ENCODE measurements at regions not wholly inside any gene's neighbourhood (a gene's known extent, or its start where the extent isn't known, plus 50 kb on each side); places are given as distances from the start of the nearest gene placed in this dataset.
"Not testable (repeated sequence)": the region's sequence is repeated elsewhere in the genome, so short reads cannot be mapped to it uniquely, and the experiment has no call there.

DNA sequence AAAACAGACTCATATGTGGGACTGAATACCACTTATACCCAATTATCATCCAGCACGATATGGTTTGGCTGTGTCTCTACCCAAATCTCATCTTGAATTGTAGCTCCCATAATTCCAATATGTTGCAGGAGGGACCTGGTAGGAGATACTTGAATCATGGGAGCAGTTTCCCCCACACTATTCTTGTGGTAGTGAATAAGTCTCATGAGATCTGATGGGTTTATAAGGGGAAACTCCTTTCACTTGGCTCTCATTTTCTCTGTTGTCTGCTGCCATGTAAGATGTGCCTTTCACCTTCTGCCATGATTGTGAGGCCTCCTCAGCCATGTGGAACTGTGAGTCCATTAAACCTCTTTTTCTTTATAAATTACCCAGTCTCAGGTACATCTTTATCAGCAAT, 91.9 kb upstream of the FNDC3A start:
- TF ChIP-seq, protein P1, sequence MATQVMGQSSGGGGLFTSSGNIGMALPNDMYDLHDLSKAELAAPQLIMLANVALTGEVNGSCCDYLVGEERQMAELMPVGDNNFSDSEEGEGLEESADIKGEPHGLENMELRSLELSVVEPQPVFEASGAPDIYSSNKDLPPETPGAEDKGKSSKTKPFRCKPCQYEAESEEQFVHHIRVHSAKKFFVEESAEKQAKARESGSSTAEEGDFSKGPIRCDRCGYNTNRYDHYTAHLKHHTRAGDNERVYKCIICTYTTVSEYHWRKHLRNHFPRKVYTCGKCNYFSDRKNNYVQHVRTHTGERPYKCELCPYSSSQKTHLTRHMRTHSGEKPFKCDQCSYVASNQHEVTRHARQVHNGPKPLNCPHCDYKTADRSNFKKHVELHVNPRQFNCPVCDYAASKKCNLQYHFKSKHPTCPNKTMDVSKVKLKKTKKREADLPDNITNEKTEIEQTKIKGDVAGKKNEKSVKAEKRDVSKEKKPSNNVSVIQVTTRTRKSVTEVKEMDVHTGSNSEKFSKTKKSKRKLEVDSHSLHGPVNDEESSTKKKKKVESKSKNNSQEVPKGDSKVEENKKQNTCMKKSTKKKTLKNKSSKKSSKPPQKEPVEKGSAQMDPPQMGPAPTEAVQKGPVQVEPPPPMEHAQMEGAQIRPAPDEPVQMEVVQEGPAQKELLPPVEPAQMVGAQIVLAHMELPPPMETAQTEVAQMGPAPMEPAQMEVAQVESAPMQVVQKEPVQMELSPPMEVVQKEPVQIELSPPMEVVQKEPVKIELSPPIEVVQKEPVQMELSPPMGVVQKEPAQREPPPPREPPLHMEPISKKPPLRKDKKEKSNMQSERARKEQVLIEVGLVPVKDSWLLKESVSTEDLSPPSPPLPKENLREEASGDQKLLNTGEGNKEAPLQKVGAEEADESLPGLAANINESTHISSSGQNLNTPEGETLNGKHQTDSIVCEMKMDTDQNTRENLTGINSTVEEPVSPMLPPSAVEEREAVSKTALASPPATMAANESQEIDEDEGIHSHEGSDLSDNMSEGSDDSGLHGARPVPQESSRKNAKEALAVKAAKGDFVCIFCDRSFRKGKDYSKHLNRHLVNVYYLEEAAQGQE (IDR thresholded peaks at IDR 0.05) = not testable (repeated sequence)
- TF ChIP-seq, protein P2, sequence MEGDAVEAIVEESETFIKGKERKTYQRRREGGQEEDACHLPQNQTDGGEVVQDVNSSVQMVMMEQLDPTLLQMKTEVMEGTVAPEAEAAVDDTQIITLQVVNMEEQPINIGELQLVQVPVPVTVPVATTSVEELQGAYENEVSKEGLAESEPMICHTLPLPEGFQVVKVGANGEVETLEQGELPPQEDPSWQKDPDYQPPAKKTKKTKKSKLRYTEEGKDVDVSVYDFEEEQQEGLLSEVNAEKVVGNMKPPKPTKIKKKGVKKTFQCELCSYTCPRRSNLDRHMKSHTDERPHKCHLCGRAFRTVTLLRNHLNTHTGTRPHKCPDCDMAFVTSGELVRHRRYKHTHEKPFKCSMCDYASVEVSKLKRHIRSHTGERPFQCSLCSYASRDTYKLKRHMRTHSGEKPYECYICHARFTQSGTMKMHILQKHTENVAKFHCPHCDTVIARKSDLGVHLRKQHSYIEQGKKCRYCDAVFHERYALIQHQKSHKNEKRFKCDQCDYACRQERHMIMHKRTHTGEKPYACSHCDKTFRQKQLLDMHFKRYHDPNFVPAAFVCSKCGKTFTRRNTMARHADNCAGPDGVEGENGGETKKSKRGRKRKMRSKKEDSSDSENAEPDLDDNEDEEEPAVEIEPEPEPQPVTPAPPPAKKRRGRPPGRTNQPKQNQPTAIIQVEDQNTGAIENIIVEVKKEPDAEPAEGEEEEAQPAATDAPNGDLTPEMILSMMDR (IDR thresholded peaks at IDR 0.05; ENCODE audit: low read depth, low read length, missing input control) = not testable (repeated sequence)
- not testable (repeated sequence) for TF ChIP-seq TAF1 (conservative IDR thresholded peaks at IDR 0.05); EGR1 (IDR thresholded peaks at IDR 0.05; ENCODE audit: low read depth in 2 of 2); YY1 (IDR thresholded peaks at IDR 0.05); RAD21 (IDR thresholded peaks at IDR 0.05); RXRA (IDR thresholded peaks at IDR 0.05); SP1 (IDR thresholded peaks at IDR 0.05); HNF4G (IDR thresholded peaks at IDR 0.05); FOXA1 (IDR thresholded peaks at IDR 0.05)
- TF ChIP-seq, protein P3, sequence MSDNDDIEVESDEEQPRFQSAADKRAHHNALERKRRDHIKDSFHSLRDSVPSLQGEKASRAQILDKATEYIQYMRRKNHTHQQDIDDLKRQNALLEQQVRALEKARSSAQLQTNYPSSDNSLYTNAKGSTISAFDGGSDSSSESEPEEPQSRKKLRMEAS (IDR thresholded peaks at IDR 0.05) = not testable (repeated sequence)
- TF ChIP-seq, protein P4, sequence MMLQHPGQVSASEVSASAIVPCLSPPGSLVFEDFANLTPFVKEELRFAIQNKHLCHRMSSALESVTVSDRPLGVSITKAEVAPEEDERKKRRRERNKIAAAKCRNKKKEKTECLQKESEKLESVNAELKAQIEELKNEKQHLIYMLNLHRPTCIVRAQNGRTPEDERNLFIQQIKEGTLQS (IDR thresholded peaks at IDR 0.05) = not testable (repeated sequence)

All from liver (tissue), 3 donors.